ENCODE measurements at regions not wholly inside any gene's neighbourhood (a gene's known extent, or its start where the extent isn't known, plus 50 kb on each side); places are given as distances from the start of the nearest gene placed in this dataset.

DNA sequence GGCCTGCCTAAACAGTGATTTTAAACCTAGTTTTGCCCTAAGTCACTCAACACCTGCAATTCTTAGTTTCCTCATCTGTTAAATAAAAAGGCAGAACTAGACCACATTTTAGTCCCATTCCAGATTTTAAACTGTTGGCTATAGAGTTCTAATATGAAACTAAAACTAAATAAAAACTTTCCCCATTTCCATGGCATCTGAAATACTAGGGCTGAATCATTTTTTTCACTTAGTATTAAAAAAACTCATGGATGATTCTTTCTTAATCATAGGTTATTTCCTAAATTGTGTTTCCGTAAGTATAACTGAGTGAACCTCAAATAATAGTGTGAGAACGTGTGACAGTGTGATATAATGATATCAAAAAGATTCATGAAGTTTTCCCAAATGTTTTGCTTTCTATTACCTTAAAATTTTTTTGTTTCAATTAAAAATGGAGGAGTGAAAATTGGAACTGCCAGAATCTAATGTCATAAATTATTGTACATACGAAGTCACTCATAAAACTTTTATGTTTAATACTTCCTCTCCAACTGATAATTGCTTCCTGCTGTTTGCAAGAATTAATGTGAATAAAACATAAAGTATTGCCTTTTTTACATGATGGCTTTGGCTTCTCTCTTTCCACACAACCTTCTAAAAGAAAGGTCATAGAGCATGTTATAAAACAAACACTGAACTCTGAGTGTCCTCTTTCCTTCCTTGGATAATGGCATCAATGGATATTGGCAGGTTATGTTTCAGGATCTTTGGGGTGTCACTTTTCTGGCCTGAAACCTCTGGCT lies 315.1 kb upstream of the MME start:
- TF ChIP-seq, protein P1, sequence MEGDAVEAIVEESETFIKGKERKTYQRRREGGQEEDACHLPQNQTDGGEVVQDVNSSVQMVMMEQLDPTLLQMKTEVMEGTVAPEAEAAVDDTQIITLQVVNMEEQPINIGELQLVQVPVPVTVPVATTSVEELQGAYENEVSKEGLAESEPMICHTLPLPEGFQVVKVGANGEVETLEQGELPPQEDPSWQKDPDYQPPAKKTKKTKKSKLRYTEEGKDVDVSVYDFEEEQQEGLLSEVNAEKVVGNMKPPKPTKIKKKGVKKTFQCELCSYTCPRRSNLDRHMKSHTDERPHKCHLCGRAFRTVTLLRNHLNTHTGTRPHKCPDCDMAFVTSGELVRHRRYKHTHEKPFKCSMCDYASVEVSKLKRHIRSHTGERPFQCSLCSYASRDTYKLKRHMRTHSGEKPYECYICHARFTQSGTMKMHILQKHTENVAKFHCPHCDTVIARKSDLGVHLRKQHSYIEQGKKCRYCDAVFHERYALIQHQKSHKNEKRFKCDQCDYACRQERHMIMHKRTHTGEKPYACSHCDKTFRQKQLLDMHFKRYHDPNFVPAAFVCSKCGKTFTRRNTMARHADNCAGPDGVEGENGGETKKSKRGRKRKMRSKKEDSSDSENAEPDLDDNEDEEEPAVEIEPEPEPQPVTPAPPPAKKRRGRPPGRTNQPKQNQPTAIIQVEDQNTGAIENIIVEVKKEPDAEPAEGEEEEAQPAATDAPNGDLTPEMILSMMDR (IDR thresholded peaks at IDR 0.05): no peak
- no peak for TF ChIP-seq POLR2A (IDR thresholded peaks at IDR 0.05)

Data from lower leg skin (tissue), 3 donors.